ENCODE measurements at regions not wholly inside any gene's neighbourhood (a gene's known extent, or its start where the extent isn't known, plus 50 kb on each side); places are given as distances from the start of the nearest gene placed in this dataset.
A peak's percentile ranks its signal among the peaks of the same experiment; 100 is the strongest.

DNA sequence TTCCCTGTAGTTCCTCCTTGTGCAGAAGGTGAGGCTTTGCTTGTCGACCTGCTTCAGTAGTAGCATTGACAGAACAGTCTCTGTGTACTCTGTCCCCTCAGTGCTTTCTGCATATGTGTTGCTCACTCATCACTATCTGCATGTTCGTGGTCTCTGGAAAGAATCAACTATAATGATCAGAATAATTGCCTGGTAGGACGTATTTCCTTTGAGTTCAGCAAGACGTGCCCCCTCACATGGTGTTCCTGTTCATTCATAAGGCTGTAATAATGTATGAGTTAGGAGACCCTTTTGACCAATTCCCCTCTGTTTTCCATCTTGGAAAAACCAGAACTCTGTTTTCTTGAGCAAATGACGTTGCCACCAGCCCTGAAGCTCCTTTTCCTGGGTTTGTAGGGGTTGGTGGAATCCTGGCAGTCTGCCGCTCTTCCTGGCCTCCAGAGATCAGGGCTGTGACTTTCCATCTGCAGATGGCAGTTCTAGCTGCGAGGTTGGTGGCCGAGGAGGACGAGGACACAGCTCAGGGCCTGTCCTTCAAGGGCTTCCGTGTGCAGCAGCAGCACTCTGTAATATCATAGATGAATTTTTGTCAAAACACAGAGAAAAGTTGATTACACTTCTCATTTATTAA is 61.9 kb downstream of the EXOSC2 start:
- H3K36me3 Mint-ChIP-seq, result no peaks in the 10 kb centered on the region
- no peak overlapping the region for H3K27ac Mint-ChIP-seq
- H3K4me3 Mint-ChIP-seq, result no peak overlapping the region
- H3K9me3 Mint-ChIP-seq, result no peaks in the 10 kb centered on the region
- peaks cover 18% of the 10 kb centered on the region for H3K4me1 Mint-ChIP-seq
- no peaks in the 10 kb centered on the region for H3K27me3 Mint-ChIP-seq
- DNase-seq, result no peak

DNA sequence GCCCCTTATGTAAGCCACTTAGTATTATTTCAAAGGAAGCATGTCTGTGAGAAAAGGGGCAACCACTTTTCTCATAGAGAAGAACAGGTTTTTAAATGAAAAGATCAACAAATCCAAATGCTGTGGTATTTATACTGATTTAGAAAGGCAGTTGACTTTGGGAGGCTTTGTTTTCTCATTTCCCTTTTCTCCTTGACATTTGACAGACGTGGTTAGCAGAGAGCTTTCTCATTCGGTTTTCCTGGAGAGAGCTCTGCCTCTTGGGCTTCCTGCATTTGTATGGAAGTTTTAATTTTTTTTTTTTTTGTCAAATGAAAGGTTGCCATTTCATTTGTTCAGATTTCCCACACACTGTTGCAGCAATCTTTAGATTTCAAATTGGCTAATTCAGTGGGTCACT is 62.5 kb downstream of the EXOSC2 start:
- H3K36me3 Mint-ChIP-seq, result no peaks in the 10 kb centered on the region
- H3K27me3 Mint-ChIP-seq, result no peaks in the 10 kb centered on the region
- no peak overlapping the region for H3K4me3 Mint-ChIP-seq
- peaks cover 18% of the 10 kb centered on the region for H3K4me1 Mint-ChIP-seq
- no peaks in the 10 kb centered on the region for H3K9me3 Mint-ChIP-seq
- DNase-seq, result no peak
- H3K27ac Mint-ChIP-seq, result no peak overlapping the region

DNA sequence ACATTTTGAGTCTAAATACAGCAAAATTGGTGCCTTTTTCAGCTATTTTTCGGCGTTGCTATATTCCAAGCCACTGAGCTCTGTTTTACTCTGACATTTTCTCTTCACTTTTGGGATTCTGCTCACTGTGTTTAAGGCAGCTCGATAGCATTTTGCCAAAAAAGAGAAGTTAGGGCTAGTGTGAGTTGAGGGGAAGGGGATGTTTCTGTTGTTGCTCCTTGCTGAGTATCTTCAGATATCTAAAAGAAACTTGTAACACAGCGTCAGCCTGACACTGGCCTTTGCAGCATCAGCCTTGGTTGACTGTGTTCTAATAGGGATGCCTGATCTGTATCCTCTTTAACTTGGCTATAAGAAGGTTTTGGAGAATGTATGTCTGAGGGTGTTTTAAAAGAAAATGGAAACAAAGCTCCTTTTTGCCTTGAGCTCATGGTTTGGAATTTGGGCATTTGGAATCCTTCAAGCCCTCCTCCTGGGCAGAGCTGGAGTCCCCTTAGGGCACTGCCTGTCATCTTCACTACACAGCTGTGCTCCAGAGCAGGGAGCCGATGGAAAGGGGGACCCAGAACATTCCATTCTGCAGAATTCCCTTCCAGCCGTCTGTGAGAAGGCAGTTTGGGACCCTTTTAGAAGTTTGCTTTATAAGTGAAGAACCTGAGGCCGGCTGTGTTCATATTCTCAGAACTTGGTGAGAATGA is 63.0 kb downstream of the EXOSC2 start:
- H3K27me3 Mint-ChIP-seq, result no peaks in the 10 kb centered on the region
- H3K9me3 Mint-ChIP-seq, result no peaks in the 10 kb centered on the region
- H3K4me3 Mint-ChIP-seq, result no peak overlapping the region
- DNase-seq, result no peak
- H3K27ac Mint-ChIP-seq, result no peak overlapping the region
- H3K4me1 Mint-ChIP-seq, result peaks cover 23% of the 10 kb centered on the region
- no peaks in the 10 kb centered on the region for H3K36me3 Mint-ChIP-seq

DNA sequence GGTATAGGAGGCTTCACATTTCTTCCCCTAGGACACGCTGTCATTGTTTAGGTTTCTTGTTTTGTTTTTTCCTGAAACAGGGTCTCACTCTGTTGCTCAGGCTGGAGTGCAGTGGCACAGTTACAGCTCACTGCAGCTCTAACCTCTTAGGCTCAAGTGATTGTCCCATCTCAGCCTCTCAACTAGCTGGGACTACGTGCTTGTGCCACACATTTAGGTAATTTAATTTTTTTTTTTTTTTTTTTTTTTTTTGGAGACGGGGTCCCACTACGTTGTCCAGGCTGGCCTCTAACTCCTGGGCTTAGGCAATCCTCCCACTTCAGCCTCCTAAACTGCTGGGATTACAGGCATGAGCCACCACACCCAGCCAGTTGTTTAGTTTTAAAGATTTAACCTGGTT is 66.2 kb downstream of the EXOSC2 start:
- Mint-ChIP-seq H3K27me3 (no peaks in the 10 kb centered on the region), H3K4me3 (no peak overlapping the region)

GRCh38 chr9:130763331-130764171 is 70.0 kb downstream of the EXOSC2 start:
- no peak overlapping the region for H3K27ac Mint-ChIP-seq
- H3K4me3 Mint-ChIP-seq, result no peak overlapping the region
- no peak for DNase-seq
- peaks cover 3% of the 10 kb centered on the region for H3K36me3 Mint-ChIP-seq
- H3K4me1 Mint-ChIP-seq, result peaks cover 61% of the 10 kb centered on the region
- H3K9me3 Mint-ChIP-seq, result no peaks in the 10 kb centered on the region
- no peaks in the 10 kb centered on the region for H3K27me3 Mint-ChIP-seq

More for the DNA sequence above, 66.2 kb downstream of the EXOSC2 start:
- Mint-ChIP-seq H3K4me1 (peaks cover 39% of the 10 kb centered on the region), H3K27ac (no peak overlapping the region), H3K36me3 (no peaks in the 10 kb centered on the region), H3K9me3 (no peaks in the 10 kb centered on the region)
- no peak for DNase-seq

GRCh38 chr9:130765137-130766020 is 69.7 kb upstream of the ABL1 start:
- no peak overlapping the region for H3K4me3 Mint-ChIP-seq
- H3K4me1 Mint-ChIP-seq, result peaks cover 59% of the 10 kb centered on the region
- peak; percentile 42 for DNase-seq
- no peaks in the 10 kb centered on the region for H3K27me3 Mint-ChIP-seq
- H3K27ac Mint-ChIP-seq, result peak overlapping the region; percentile 26
- peaks cover 3% of the 10 kb centered on the region for H3K36me3 Mint-ChIP-seq
- no peaks in the 10 kb centered on the region for H3K9me3 Mint-ChIP-seq

DNA sequence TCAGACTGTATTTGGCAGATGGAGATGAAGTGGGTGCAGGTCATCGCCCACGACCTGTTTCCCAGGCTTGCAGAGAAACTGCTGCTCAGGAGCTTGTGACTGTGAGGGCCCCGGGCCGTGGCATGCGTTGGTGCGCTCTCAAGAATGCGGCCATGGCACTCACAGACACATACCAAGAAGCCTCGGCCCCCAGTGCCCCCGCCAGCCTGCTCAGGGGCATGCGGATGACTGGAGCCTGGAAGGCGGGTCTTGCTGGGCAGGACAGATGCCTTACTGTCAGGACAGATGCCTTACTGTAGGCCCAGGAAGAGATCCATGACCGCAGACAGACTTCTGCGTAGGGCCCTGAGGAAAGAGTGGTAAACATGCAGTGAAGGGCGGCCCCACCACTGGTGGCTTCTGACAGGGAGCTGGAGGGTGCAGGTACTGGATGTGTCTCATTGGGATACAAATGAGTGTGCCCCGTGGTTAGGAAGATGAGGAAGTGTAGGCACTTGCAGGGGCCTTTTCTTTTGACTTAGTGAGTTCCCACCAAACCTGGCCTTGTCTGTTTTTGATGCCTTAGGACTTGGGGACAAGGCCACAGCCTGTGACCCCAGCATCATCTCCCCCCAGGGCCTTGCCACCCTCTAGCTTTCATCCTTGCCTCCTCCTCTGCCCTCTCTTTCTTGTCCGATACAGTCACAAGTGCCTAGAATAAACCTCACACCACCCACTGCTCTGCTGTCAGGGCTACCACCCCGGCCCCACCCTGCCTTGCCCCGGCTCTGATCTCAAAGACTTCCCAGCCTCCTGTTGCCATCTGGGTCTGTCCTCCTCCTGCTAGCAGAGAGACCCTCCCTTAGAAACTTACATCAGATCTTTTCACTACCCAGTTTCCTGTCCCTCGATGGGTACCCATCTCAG is 68.8 kb upstream of the ABL1 start:
- peaks cover 3% of the 10 kb centered on the region for H3K36me3 Mint-ChIP-seq
- no peaks in the 10 kb centered on the region for H3K9me3 Mint-ChIP-seq
- H3K4me1 Mint-ChIP-seq, result peaks cover 57% of the 10 kb centered on the region
- H3K4me3 Mint-ChIP-seq, result no peak overlapping the region
- DNase-seq, result no peak
- no peaks in the 10 kb centered on the region for H3K27me3 Mint-ChIP-seq
- peak overlapping the region; percentile 82 for H3K27ac Mint-ChIP-seq

- no peak overlapping the region for H3K4me3 Mint-ChIP-seq
- peaks cover 54% of the 10 kb centered on the region for H3K4me1 Mint-ChIP-seq
- peak overlapping the region; percentile 82 for H3K27ac Mint-ChIP-seq
- no peak for DNase-seq
- H3K9me3 Mint-ChIP-seq, result no peaks in the 10 kb centered on the region
- H3K36me3 Mint-ChIP-seq, result peaks cover 3% of the 10 kb centered on the region
- no peaks in the 10 kb centered on the region for H3K27me3 Mint-ChIP-seq
Observed at GRCh38 chr9:130766927-130767307, 68.1 kb upstream of the ABL1 start.

GRCh38 chr9:130768265-130768664 is 66.8 kb upstream of the ABL1 start:
- Mint-ChIP-seq H3K4me1 (peaks cover 50% of the 10 kb centered on the region), H3K9me3 (no peaks in the 10 kb centered on the region), H3K36me3 (peaks cover 3% of the 10 kb centered on the region), H3K4me3 (no peak overlapping the region), H3K27ac (no peak overlapping the region), H3K27me3 (no peaks in the 10 kb centered on the region)
- no peak for DNase-seq

GRCh38 chr9:130768891-130769403 is 66.1 kb upstream of the ABL1 start:
- no peak for DNase-seq
- Mint-ChIP-seq H3K4me3 (no peak overlapping the region), H3K27ac (no peak overlapping the region), H3K27me3 (no peaks in the 10 kb centered on the region), H3K36me3 (peaks cover 3% of the 10 kb centered on the region), H3K9me3 (no peaks in the 10 kb centered on the region), H3K4me1 (peaks cover 44% of the 10 kb centered on the region)

DNA sequence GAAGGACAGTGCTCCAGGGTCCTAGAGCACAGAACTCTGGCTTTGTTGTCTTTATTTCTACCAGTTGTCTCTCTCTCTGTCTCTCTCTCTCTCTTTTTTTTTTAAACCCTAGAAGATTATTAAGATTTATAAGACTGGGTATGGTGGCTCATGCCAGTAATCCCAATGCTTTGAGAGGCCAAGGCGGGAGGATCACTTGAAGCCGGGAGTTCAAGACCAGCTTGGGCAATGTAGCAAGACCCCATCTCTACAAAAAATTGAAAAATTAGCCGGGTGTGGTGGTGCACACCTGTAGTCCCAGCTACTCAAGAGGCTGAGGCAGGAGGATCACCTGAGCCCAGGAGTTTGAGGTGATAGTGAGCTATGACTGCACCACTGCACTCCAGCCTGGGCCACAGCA is 65.0 kb upstream of the ABL1 start:
- Mint-ChIP-seq H3K36me3 (peaks cover 3% of the 10 kb centered on the region), H3K4me3 (no peak overlapping the region), H3K9me3 (no peaks in the 10 kb centered on the region), H3K27ac (no peak overlapping the region), H3K4me1 (peaks cover 43% of the 10 kb centered on the region), H3K27me3 (no peaks in the 10 kb centered on the region)
- no peak for DNase-seq

GRCh38 chr9:130770679-130771442 is 64.2 kb upstream of the ABL1 start:
- Mint-ChIP-seq H3K27me3 (no peaks in the 10 kb centered on the region), H3K36me3 (peaks cover 8% of the 10 kb centered on the region), H3K4me1 (peaks cover 41% of the 10 kb centered on the region), H3K27ac (no peak overlapping the region), H3K4me3 (no peak overlapping the region), H3K9me3 (peaks cover 5% of the 10 kb centered on the region)
- no peak for DNase-seq

- peaks cover 5% of the 10 kb centered on the region for H3K36me3 Mint-ChIP-seq
- H3K4me1 Mint-ChIP-seq, result peaks cover 30% of the 10 kb centered on the region
- no peak for DNase-seq
- H3K27ac Mint-ChIP-seq, result no peak overlapping the region
- H3K4me3 Mint-ChIP-seq, result no peak overlapping the region
- peaks cover 5% of the 10 kb centered on the region for H3K9me3 Mint-ChIP-seq
- H3K27me3 Mint-ChIP-seq, result no peaks in the 10 kb centered on the region
Observed at GRCh38 chr9:130772185-130772584, 62.9 kb upstream of the ABL1 start.
